HepG2 (cell line): ENCODE measurements at regions not wholly inside any gene's neighbourhood (a gene's known extent, or its start where the extent isn't known, plus 50 kb on each side); places are given as distances from the start of the nearest gene placed in this dataset.

Source experiments
- ATAC-seq: fragments of 200-7000 bp; cut with Tn5 transposase; 3 replicates; pipeline ENCODE4 v1.9.1; 2020; ENCODE audit warnings: mild to moderate bottlenecking, moderate library complexity
- BruUV-seq: library from RNA; stranded (reverse); fragments of 400-500 nt; replicated peaks from 2 replicates; lab custom pipeline; 2021; lab: Mats Ljungman, UMichigan
- CTCF ChIA-PET: fragments of 300-600 bp; formaldehyde crosslinking; extraction: SDS; loops from one replicate; lab custom pipeline; 2021; ENCODE audit warnings: low total read pairs, inconsistent platforms, low intra/inter-chr PET ratio; lab: Yijun Ruan, JAX
- POLR2A ChIA-PET: fragments of 350-600 bp; sonication (Branson Sonifier 250); formaldehyde crosslinking; loops from one replicate; lab custom pipeline; 2020; ENCODE audit warnings: antibody characterized with exemption, inconsistent platforms; lab: Yijun Ruan, JAX
- DNase-seq: peaks from one replicate; pipeline ENCODE4 v3.0.0-alpha.2; 2015; ENCODE audit warnings: low spot score
- FAIRE-seq: peaks from 3 replicates; lab custom pipeline; 2011; peaks lifted over from hg19 to GRCh38; lab: Jason Lieb, UNC
- H2AFZ ChIP-seq: one replicate; pipeline ENCODE4 v1.6.1; 2011; ENCODE audit warnings: low read length, inconsistent platforms
- H3K27ac ChIP-seq: fragments of 300-600 bp; 3 replicates; pipeline ENCODE4 v1.8.0; 2011; ENCODE audit warnings: mixed run types, mild to moderate bottlenecking, mixed read lengths, low read length, inconsistent platforms; ENCODE audit not compliant: insufficient read depth; ENCODE audit errors: extremely low read length
- H3K27me3 ChIP-seq, 2 experiments: fragments of 200-600 bp in 1 of 2; 2 replicates in 1 of 2; 3 replicates in 1 of 2; pipeline versions ENCODE4 v1.6.0 to v1.8.0; 2011; ENCODE audit warnings: low read length in 2 of 2, mild to moderate bottlenecking in 2 of 2, moderate library complexity in 2 of 2, inconsistent platforms in 1 of 2; ENCODE audit not compliant: insufficient read depth in 2 of 2, control insufficient read depth in 1 of 2
- H3K36me3 ChIP-seq, 2 experiments: fragments of 200-600 bp in 1 of 2; replicated peaks in 1 of 2; 2 replicates in 1 of 2; 3 replicates in 1 of 2; pipeline versions ENCODE4 v1.5.1 to v1.8.0; 2011; ENCODE audit warnings: low read length in 2 of 2, inconsistent platforms in 1 of 2; ENCODE audit not compliant: insufficient read depth in 2 of 2, control insufficient read depth in 1 of 2
- H3K4me1 ChIP-seq: 2 replicates; pipeline ENCODE4 v1.5.1; 2012; ENCODE audit warnings: low read length, inconsistent platforms; ENCODE audit not compliant: insufficient read depth
- H3K4me2 ChIP-seq: 2 replicates; pipeline ENCODE4 v1.6.0; 2011; ENCODE audit warnings: low read depth, low read length, inconsistent platforms
- H3K4me3 ChIP-seq, 3 experiments: fragments of 200-600 bp in 1 of 3; sonication (generic), shearing (Covaris generic) in 1 of 3; replicated peaks in 1 of 3; 2 replicates each; pipeline ENCODE4 v1.5.1; 2011 to 2016; ENCODE audit warnings: low read length in 3 of 3, inconsistent platforms in 2 of 3, low read depth in 2 of 3, mild to moderate bottlenecking in 2 of 3, control low read depth in 1 of 3, mixed read lengths in 1 of 3; ENCODE audit not compliant: insufficient read depth in 1 of 3
- H3K79me2 ChIP-seq: one replicate; pipeline ENCODE4 v1.6.1; 2011; ENCODE audit warnings: low read length, inconsistent platforms; ENCODE audit not compliant: insufficient read depth
- H3K9ac ChIP-seq: 2 replicates; pipeline ENCODE4 v1.6.0; 2011; ENCODE audit warnings: mild to moderate bottlenecking, low read depth, low read length, inconsistent platforms; ENCODE audit not compliant: insufficient read depth
- H3K9me3 ChIP-seq: 2 replicates; pipeline ENCODE4 v1.5.1; 2012; ENCODE audit warnings: mild to moderate bottlenecking, low read length
- H4K20me1 ChIP-seq: 2 replicates; pipeline ENCODE4 v1.6.0; 2011; ENCODE audit warnings: inconsistent platforms, mild to moderate bottlenecking, low read length, moderate library complexity; ENCODE audit not compliant: insufficient read depth
- ARNT2 ChIP-seq: sonication (generic); formaldehyde crosslinking; IDR thresholded peaks from 2 replicates; pipeline ENCODE4 v1.8.0; 2022; ENCODE audit warnings: mild to moderate bottlenecking, low read depth, missing genetic modification reagents, moderate library complexity
- SKI ChIP-seq: fragments of 450-650 bp; IDR thresholded peaks from one replicate; pipeline ENCODE4 v1.6.1; 2018; ENCODE audit warnings: mild to moderate bottlenecking; ENCODE audit not compliant: partially characterized antibody
- ZNF264 ChIP-seq: sonication (generic); formaldehyde crosslinking; IDR thresholded peaks from 2 replicates; pipeline ENCODE4 v1.4.0; 2020; ENCODE audit warnings: missing genetic modification reagents
- ZNF484 ChIP-seq: sonication (generic); formaldehyde crosslinking; IDR thresholded peaks from 2 replicates; pipeline ENCODE4 v1.5.1; 2020; ENCODE audit warnings: mild to moderate bottlenecking, low read depth, missing genetic modification reagents, borderline replicate concordance
- ZNF841 ChIP-seq: sonication (generic); formaldehyde crosslinking; IDR thresholded peaks from 2 replicates; pipeline ENCODE4 v1.8.1; 2023; ENCODE audit warnings: missing genetic modification reagents, borderline replicate concordance
- ZSCAN31 ChIP-seq: sonication (generic); formaldehyde crosslinking; IDR thresholded peaks from 2 replicates; pipeline ENCODE4 v1.5.0; 2020; ENCODE audit warnings: low read depth, mild to moderate bottlenecking, missing genetic modification reagents
- WGBS: methylation state at CpG from one replicate; pipeline ENCODE4 v1.1.6; 2017; ENCODE audit warnings: low lambda C conversion rate; 5-methylcytosine and 5-hydroxymethylcytosine counted together
- in situ Hi-C: cut with HindIII; loops from 2 replicates; pipeline ENCODE4 v1.10.0; 2017; ENCODE audit warnings: low pct_unique_long_range_greater_than_20kb; ENCODE audit not compliant: extremely low pct_ligation_motif_present
- intact Hi-C: fragments of 100-400 bp; cut with micrococcal nuclease; formaldehyde crosslinking; loops from one replicate; pipeline ENCODE4 v1.10.0; 2022; ENCODE audit not compliant: unreplicated experiment
- TF ChIP-seq, protein P1 (sequence below): sonication (generic); formaldehyde crosslinking; IDR thresholded peaks from 2 replicates; pipeline ENCODE4 v1.4.0; 2020; ENCODE audit warnings: mild to moderate bottlenecking, missing genetic modification reagents, borderline replicate concordance
- TF ChIP-seq, protein P2 (sequence below): sonication (generic); formaldehyde crosslinking; IDR thresholded peaks from 2 replicates; pipeline ENCODE4 v1.5.1; 2020; ENCODE audit warnings: mild to moderate bottlenecking, missing genetic modification reagents
- TF ChIP-seq, protein P3 (sequence below): sonication (generic); formaldehyde crosslinking; IDR thresholded peaks from 2 replicates; pipeline ENCODE4 v1.4.0; 2020; ENCODE audit warnings: low read depth, mild to moderate bottlenecking, missing genetic modification reagents
- TF ChIP-seq, protein P4 (sequence below): IDR thresholded peaks from 2 replicates; pipeline ENCODE4 v1.6.1; 2016; ENCODE audit warnings: low read depth, control low read depth
- TF ChIP-seq, protein P5 (sequence below): IDR thresholded peaks from 2 replicates; pipeline ENCODE4 v1.4.0; 2020; ENCODE audit warnings: mild to moderate bottlenecking, missing genetic modification reagents
- TF ChIP-seq, protein P6 (sequence below): sonication (generic); formaldehyde crosslinking; IDR thresholded peaks from 2 replicates; pipeline ENCODE4 v1.4.0; 2020; ENCODE audit warnings: mild to moderate bottlenecking, missing genetic modification reagents

DNA sequence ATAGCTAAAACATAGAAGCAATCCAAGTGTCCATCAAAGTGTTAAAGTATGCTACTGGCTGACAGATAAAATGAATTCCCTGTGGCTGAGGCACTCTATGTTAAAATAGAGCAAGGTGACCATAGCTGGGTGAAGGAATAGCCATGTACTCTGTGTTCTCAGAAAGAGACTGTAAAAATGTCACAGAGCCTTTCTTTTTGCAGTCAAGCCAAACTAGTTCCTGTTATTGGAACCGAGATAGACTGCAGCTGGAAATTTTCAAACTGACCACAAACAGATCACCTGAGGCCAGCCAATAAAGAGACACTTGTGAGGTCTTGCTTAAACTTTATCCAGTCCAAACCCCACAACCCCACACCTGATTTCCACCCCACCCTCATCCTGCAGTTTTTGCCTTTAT is 422.8 kb upstream of the NAALADL2 start:
- Histone ChIP-seq H3K79me2 (no peaks in the 10 kb centered on the region), H3K4me3 (no peak overlapping the region), H2AFZ (no peak overlapping the region), H3K9me3 (no peaks in the 10 kb centered on the region), H4K20me1 (no peaks in the 10 kb centered on the region), H3K27me3 (peaks cover 0 to under 1% of the 10 kb centered on the region in 2 experiments; a peak in 1 of 5 replicates), H3K27ac (no peak overlapping the region), H3K4me1 (peaks cover 11% of the 10 kb centered on the region), H3K36me3 (no peaks in the 10 kb centered on the region), H3K9ac (no peak overlapping the region), H3K4me2 (no peak overlapping the region)
- DNase-seq (no peak), ATAC-seq (no peak), FAIRE-seq (no peak)
- 0% methylated on average over 1 of the region's 1 CpG for WGBS
- in situ Hi-C loops (no loop called here), intact Hi-C loops (no loop called here)
- ChIA-PET POLR2A (no interaction called here), CTCF (no interaction called here)
- no TSS peak for BruUV-seq
- TF ChIP-seq, protein P1, sequence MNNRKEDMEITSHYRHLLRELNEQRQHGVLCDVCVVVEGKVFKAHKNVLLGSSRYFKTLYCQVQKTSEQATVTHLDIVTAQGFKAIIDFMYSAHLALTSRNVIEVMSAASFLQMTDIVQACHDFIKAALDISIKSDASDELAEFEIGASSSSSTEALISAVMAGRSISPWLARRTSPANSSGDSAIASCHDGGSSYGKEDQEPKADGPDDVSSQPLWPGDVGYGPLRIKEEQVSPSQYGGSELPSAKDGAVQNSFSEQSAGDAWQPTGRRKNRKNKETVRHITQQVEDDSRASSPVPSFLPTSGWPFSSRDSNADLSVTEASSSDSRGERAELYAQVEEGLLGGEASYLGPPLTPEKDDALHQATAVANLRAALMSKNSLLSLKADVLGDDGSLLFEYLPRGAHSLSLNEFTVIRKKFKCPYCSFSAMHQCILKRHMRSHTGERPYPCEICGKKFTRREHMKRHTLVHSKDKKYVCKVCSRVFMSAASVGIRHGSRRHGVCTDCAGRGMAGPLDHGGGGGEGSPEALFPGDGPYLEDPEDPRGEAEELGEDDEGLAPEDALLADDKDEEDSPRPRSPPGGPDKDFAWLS (CRISPR knock-in tag), result no peak
- TF ChIP-seq, protein P2, sequence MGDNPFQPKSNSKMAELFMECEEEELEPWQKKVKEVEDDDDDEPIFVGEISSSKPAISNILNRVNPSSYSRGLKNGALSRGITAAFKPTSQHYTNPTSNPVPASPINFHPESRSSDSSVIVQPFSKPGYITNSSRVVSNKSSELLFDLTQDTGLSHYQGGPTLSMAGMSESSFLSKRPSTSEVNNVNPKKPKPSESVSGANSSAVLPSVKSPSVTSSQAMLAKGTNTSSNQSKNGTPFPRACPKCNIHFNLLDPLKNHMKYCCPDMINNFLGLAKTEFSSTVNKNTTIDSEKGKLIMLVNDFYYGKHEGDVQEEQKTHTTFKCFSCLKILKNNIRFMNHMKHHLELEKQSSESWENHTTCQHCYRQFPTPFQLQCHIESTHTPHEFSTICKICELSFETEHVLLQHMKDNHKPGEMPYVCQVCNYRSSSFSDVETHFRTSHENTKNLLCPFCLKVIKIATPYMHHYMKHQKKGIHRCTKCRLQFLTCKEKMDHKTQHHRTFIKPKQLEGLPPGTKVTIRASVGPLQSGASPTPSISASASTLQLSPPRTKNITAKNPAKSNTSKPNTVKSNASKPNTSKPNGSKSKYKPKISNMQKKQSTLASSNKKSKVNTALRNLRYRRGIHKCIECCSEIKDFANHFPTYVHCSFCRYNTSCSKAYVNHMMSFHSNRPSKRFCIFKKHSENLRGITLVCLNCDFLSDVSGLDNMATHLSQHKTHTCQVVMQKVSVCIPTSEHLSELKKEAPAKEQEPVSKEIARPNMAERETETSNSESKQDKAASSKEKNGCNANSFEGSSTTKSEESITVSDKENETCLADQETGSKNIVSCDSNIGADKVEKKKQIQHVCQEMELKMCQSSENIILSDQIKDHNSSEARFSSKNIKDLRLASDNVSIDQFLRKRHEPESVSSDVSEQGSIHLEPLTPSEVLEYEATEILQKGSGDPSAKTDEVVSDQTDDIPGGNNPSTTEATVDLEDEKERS (CRISPR knock-in tag), result no peak
- TF ChIP-seq, protein P3, sequence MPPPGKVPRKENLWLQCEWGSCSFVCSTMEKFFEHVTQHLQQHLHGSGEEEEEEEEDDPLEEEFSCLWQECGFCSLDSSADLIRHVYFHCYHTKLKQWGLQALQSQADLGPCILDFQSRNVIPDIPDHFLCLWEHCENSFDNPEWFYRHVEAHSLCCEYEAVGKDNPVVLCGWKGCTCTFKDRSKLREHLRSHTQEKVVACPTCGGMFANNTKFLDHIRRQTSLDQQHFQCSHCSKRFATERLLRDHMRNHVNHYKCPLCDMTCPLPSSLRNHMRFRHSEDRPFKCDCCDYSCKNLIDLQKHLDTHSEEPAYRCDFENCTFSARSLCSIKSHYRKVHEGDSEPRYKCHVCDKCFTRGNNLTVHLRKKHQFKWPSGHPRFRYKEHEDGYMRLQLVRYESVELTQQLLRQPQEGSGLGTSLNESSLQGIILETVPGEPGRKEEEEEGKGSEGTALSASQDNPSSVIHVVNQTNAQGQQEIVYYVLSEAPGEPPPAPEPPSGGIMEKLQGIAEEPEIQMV (CRISPR knock-in tag), result no peak
- TF ChIP-seq ZNF484 (CRISPR knock-in tag) (no peak), ARNT2 (CRISPR knock-in tag) (no peak), ZSCAN31 (no peak), ZNF841 (CRISPR knock-in tag) (no peak), ZNF264 (CRISPR knock-in tag) (no peak), SKI (no peak)
- TF ChIP-seq, protein P4, sequence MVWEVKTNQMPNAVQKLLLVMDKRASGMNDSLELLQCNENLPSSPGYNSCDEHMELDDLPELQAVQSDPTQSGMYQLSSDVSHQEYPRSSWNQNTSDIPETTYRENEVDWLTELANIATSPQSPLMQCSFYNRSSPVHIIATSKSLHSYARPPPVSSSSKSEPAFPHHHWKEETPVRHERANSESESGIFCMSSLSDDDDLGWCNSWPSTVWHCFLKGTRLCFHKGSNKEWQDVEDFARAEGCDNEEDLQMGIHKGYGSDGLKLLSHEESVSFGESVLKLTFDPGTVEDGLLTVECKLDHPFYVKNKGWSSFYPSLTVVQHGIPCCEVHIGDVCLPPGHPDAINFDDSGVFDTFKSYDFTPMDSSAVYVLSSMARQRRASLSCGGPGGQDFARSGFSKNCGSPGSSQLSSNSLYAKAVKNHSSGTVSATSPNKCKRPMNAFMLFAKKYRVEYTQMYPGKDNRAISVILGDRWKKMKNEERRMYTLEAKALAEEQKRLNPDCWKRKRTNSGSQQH (CRISPR knock-in tag), result no peak
- TF ChIP-seq, protein P5, sequence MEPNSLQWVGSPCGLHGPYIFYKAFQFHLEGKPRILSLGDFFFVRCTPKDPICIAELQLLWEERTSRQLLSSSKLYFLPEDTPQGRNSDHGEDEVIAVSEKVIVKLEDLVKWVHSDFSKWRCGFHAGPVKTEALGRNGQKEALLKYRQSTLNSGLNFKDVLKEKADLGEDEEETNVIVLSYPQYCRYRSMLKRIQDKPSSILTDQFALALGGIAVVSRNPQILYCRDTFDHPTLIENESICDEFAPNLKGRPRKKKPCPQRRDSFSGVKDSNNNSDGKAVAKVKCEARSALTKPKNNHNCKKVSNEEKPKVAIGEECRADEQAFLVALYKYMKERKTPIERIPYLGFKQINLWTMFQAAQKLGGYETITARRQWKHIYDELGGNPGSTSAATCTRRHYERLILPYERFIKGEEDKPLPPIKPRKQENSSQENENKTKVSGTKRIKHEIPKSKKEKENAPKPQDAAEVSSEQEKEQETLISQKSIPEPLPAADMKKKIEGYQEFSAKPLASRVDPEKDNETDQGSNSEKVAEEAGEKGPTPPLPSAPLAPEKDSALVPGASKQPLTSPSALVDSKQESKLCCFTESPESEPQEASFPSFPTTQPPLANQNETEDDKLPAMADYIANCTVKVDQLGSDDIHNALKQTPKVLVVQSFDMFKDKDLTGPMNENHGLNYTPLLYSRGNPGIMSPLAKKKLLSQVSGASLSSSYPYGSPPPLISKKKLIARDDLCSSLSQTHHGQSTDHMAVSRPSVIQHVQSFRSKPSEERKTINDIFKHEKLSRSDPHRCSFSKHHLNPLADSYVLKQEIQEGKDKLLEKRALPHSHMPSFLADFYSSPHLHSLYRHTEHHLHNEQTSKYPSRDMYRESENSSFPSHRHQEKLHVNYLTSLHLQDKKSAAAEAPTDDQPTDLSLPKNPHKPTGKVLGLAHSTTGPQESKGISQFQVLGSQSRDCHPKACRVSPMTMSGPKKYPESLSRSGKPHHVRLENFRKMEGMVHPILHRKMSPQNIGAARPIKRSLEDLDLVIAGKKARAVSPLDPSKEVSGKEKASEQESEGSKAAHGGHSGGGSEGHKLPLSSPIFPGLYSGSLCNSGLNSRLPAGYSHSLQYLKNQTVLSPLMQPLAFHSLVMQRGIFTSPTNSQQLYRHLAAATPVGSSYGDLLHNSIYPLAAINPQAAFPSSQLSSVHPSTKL (CRISPR knock-in tag), result no peak
- TF ChIP-seq, protein P6, sequence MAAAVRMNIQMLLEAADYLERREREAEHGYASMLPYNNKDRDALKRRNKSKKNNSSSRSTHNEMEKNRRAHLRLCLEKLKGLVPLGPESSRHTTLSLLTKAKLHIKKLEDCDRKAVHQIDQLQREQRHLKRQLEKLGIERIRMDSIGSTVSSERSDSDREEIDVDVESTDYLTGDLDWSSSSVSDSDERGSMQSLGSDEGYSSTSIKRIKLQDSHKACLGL (CRISPR knock-in tag), result no peak
